H9 (cell line): ENCODE measurements at regions not wholly inside any gene's neighbourhood (a gene's known extent, or its start where the extent isn't known, plus 50 kb on each side); places are given as distances from the start of the nearest gene placed in this dataset.

ENCODE experiments used
- DNase-seq: peaks from one replicate; pipeline ENCODE4 v3.0.0-alpha.2; 2017
- H2AFZ ChIP-seq: one replicate; pipeline ENCODE4 v1.6.1; 2013; ENCODE audit warnings: mild to moderate bottlenecking, low read length, control low read depth, moderate library complexity
- H2AK5ac ChIP-seq: 2 replicates; pipeline ENCODE4 v1.6.1; 2013; ENCODE audit warnings: low read length, control low read depth, mixed read lengths; ENCODE audit not compliant: insufficient read length
- H2BK120ac ChIP-seq: one replicate; pipeline ENCODE4 v1.6.1; 2013; ENCODE audit warnings: low read depth, mild to moderate bottlenecking, low read length, control low read depth, inconsistent platforms; ENCODE audit not compliant: poor library complexity, severe bottlenecking
- H2BK12ac ChIP-seq: 2 replicates; pipeline ENCODE4 v1.6.1; 2013; ENCODE audit warnings: low read length, control low read depth, mixed read lengths, low read depth; ENCODE audit not compliant: insufficient read length
- H2BK15ac ChIP-seq: 2 replicates; pipeline ENCODE4 v1.6.1; 2013; ENCODE audit warnings: low read depth, low read length, control low read depth
- H2BK20ac ChIP-seq: one replicate; pipeline ENCODE4 v1.6.1; 2013; ENCODE audit warnings: low read depth, mild to moderate bottlenecking, low read length, control low read depth, inconsistent platforms; ENCODE audit not compliant: poor library complexity, severe bottlenecking
- H2BK5ac ChIP-seq: 2 replicates; pipeline ENCODE4 v1.6.1; 2013; ENCODE audit warnings: low read length, control low read depth, mixed read lengths; ENCODE audit not compliant: insufficient read length
- H3K14ac ChIP-seq: 2 replicates; pipeline ENCODE4 v1.6.1; 2013; ENCODE audit warnings: low read length, control low read depth; ENCODE audit not compliant: insufficient read depth
- H3K18ac ChIP-seq: 2 replicates; pipeline ENCODE4 v1.6.1; 2013; ENCODE audit warnings: low read depth, mild to moderate bottlenecking, mixed read lengths, low read length, control low read depth; ENCODE audit not compliant: insufficient read length
- H3K23ac ChIP-seq: 2 replicates; pipeline ENCODE4 v1.6.1; 2013; ENCODE audit warnings: low read length, control low read depth, mixed read lengths, low read depth; ENCODE audit not compliant: insufficient read length
- H3K23me2 ChIP-seq: 2 replicates; pipeline ENCODE4 v1.6.1; 2013; ENCODE audit warnings: low read depth, mild to moderate bottlenecking, mixed read lengths, low read length, control low read depth; ENCODE audit not compliant: insufficient read length, poor library complexity, severe bottlenecking
- H3K27ac ChIP-seq: 2 replicates; pipeline ENCODE4 v1.5.1; 2013; ENCODE audit warnings: low read length, control low read depth, mixed read lengths, low read depth; ENCODE audit not compliant: insufficient read length
- H3K27me3 ChIP-seq: 2 replicates; pipeline ENCODE4 v1.6.1; 2013; ENCODE audit warnings: low read length, control low read depth, inconsistent platforms; ENCODE audit not compliant: insufficient read depth
- H3K4ac ChIP-seq: 2 replicates; pipeline ENCODE4 v1.6.1; 2013; ENCODE audit warnings: low read depth, mild to moderate bottlenecking, control low read depth, inconsistent platforms, low read length, moderate library complexity
- H3K4me1 ChIP-seq: 2 replicates; pipeline ENCODE4 v1.6.1; 2013; ENCODE audit warnings: low read length, control low read depth, inconsistent platforms; ENCODE audit not compliant: insufficient read depth
- H3K4me2 ChIP-seq: 2 replicates; pipeline ENCODE4 v1.6.1; 2013; ENCODE audit warnings: low read length, control low read depth, mixed read lengths; ENCODE audit not compliant: insufficient read length, insufficient read depth
- H3K56ac ChIP-seq: 2 replicates; pipeline ENCODE4 v1.6.1; 2013; ENCODE audit warnings: low read depth, mild to moderate bottlenecking, mixed read lengths, low read length, control low read depth; ENCODE audit not compliant: insufficient read length
- H3K79me1 ChIP-seq: 2 replicates; pipeline ENCODE4 v1.6.1; 2013; ENCODE audit warnings: low read depth, mild to moderate bottlenecking, moderate library complexity, low read length, control low read depth, inconsistent platforms; ENCODE audit not compliant: insufficient read depth, poor library complexity, severe bottlenecking
- H3K79me2 ChIP-seq: 2 replicates; pipeline ENCODE4 v1.6.1; 2013; ENCODE audit warnings: low read length, control low read depth, inconsistent platforms; ENCODE audit not compliant: insufficient read depth
- H3K9ac ChIP-seq: 2 replicates; pipeline ENCODE4 v1.6.1; 2013; ENCODE audit warnings: low read length, control low read depth, mixed read lengths; ENCODE audit not compliant: insufficient read length; ENCODE audit errors: extremely low read depth
- H3K9me3 ChIP-seq: one replicate; pipeline ENCODE4 v1.6.1; 2013; ENCODE audit warnings: low read depth, low read length, inconsistent platforms; ENCODE audit not compliant: control insufficient read depth
- H3T11ph ChIP-seq: one replicate; pipeline ENCODE4 v1.6.1; 2013; ENCODE audit warnings: mild to moderate bottlenecking, low read length, control low read depth, inconsistent platforms
- H4K20me1 ChIP-seq: one replicate; pipeline ENCODE4 v1.6.1; 2013; ENCODE audit not compliant: control insufficient read depth, insufficient read length, insufficient read depth
- H4K5ac ChIP-seq: 2 replicates; pipeline ENCODE4 v1.6.1; 2013; ENCODE audit warnings: low read depth, mild to moderate bottlenecking, mixed read lengths, low read length, control low read depth; ENCODE audit not compliant: insufficient read length
- H4K8ac ChIP-seq: replicated peaks from 2 replicates; pipeline ENCODE4 v1.6.1; 2013; ENCODE audit warnings: low read length, control low read depth, mixed read lengths, low read depth; ENCODE audit not compliant: insufficient read length
- H4K91ac ChIP-seq: 2 replicates; pipeline ENCODE4 v1.6.1; 2013; ENCODE audit warnings: low read depth, mild to moderate bottlenecking, moderate library complexity, mixed read lengths, low read length, control low read depth; ENCODE audit not compliant: insufficient read length
- H3K27ac Mint-ChIP-seq, 3 experiments: 2 replicates in 2 of 3; 3 replicates in 1 of 3; pipeline ENCODE4 v1.8.0; 2020 to 2021; ENCODE audit warnings: mixed read lengths in 3 of 3, mild to moderate bottlenecking in 1 of 3, moderate library complexity in 1 of 3
- H3K27me3 Mint-ChIP-seq: 2 replicates; pipeline ENCODE4 v1.8.0; 2021; ENCODE audit warnings: low read depth, mild to moderate bottlenecking, moderate library complexity, mixed read lengths
- H3K36me3 Mint-ChIP-seq, 3 experiments: 2 replicates in 2 of 3; 3 replicates in 1 of 3; pipeline ENCODE4 v1.8.0; 2020 to 2021; ENCODE audit warnings: low read depth in 3 of 3, mixed read lengths in 3 of 3; ENCODE audit not compliant: insufficient read depth in 1 of 3
- H3K4me1 Mint-ChIP-seq, 2 experiments: 2 replicates each; pipeline ENCODE4 v1.8.0; 2020; ENCODE audit warnings: mixed read lengths in 2 of 2
- H3K4me3 Mint-ChIP-seq, 2 experiments: 2 replicates in 1 of 2; 3 replicates in 1 of 2; pipeline ENCODE4 v1.8.0; 2020 to 2021; ENCODE audit warnings: mild to moderate bottlenecking in 2 of 2, mixed read lengths in 2 of 2, moderate library complexity in 1 of 2
- H3K9me3 Mint-ChIP-seq, 2 experiments: 2 replicates in 1 of 2; 3 replicates in 1 of 2; pipeline ENCODE4 v1.8.0; 2020; ENCODE audit warnings: mild to moderate bottlenecking in 2 of 2, mixed read lengths in 2 of 2, moderate library complexity in 1 of 2
- CTCF ChIP-seq: fragments of 200-600 bp; sonication (generic); conservative IDR thresholded peaks from 3 replicates; pipeline ENCODE4 v1.8.0; 2021; ENCODE audit warnings: antibody characterized with exemption, mild to moderate bottlenecking
- WGBS: extraction: QIAGEN DNeasy Blood & Tissue Kit; methylation state at CpG from one replicate; pipeline ENCODE4 v1.1.7; 2013; ENCODE audit warnings: missing lambda C conversion rate, low lambda C conversion rate, mixed read lengths; ENCODE audit not compliant: insufficient read length; ENCODE audit errors: extremely low coverage; 5-methylcytosine and 5-hydroxymethylcytosine counted together

DNA sequence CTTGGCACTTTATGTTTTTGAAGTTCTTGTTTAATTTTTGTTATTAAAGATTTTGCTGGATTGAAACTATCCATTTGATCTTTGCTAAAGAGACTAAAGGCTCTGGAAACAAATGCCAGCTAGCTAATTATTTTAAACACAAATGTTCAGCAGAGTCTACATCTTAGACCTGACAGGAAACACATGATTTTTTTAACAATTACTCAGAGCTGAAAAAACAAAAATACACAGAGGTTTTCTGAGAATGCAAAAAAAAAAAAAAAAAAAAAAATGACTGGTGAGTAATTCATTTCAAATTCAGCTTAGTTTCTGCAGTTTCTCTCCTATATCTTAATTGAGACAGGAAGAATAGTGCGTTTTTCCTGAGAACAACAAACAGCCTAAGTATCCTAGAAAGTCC is 448.0 kb downstream of the TENT5A start:
- peaks cover 0 to 5% of the 10 kb centered on the region in 2 experiments; a peak in 2 of 4 replicates for H3K4me1 Mint-ChIP-seq
- H4K5ac ChIP-seq: no peak overlapping the region

More for the DNA sequence above, 448.0 kb downstream of the TENT5A start:
- no peak overlapping the region for H3K23ac ChIP-seq
- H3K27ac ChIP-seq: no peak overlapping the region
- no peak overlapping the region for H2BK20ac ChIP-seq
- no peak overlapping the region for H2BK120ac ChIP-seq
- no peaks in the 10 kb centered on the region for H3K9me3 Mint-ChIP-seq
- H2BK12ac ChIP-seq: no peak overlapping the region
- no peaks in the 10 kb centered on the region for H3K23me2 ChIP-seq
- H2BK5ac ChIP-seq: no peak overlapping the region
- H3K14ac ChIP-seq: no peak overlapping the region
- no peak overlapping the region for H4K8ac ChIP-seq
- H3K56ac ChIP-seq: no peak overlapping the region
- no peak for TF ChIP-seq CTCF
- no peak overlapping the region for H4K91ac ChIP-seq
- H3K27me3 Mint-ChIP-seq: no peaks in the 10 kb centered on the region
- no peak overlapping the region for H2AFZ ChIP-seq
- no peak overlapping the region for H3K9ac ChIP-seq
- no peak overlapping the region for H3K4me2 ChIP-seq
- H3K36me3 Mint-ChIP-seq: no peaks in the 10 kb centered on the region
- H3K9me3 ChIP-seq: no peaks in the 10 kb centered on the region
- H3K79me1 ChIP-seq: no peaks in the 10 kb centered on the region
- H3K27me3 ChIP-seq: no peaks in the 10 kb centered on the region
- no peak overlapping the region for H3K4ac ChIP-seq
- H3K79me2 ChIP-seq: no peaks in the 10 kb centered on the region
- H4K20me1 ChIP-seq: no peaks in the 10 kb centered on the region
- H2AK5ac ChIP-seq: no peak overlapping the region
- no peak overlapping the region for H3K18ac ChIP-seq
- no peak for DNase-seq
- H3K27ac Mint-ChIP-seq: no peak overlapping the region
- H3K4me3 Mint-ChIP-seq: no peak overlapping the region
- H3T11ph ChIP-seq: no peak overlapping the region
- no peaks in the 10 kb centered on the region for H3K4me1 ChIP-seq
- H2BK15ac ChIP-seq: no peak overlapping the region
- WGBS: no CpG with 5 or more reads among the region's 1 CpG
